ENCODE measurements at regions not wholly inside any gene's neighbourhood (a gene's known extent, or its start where the extent isn't known, plus 50 kb on each side); places are given as distances from the start of the nearest gene placed in this dataset.

- TF ChIP-seq, protein P1, sequence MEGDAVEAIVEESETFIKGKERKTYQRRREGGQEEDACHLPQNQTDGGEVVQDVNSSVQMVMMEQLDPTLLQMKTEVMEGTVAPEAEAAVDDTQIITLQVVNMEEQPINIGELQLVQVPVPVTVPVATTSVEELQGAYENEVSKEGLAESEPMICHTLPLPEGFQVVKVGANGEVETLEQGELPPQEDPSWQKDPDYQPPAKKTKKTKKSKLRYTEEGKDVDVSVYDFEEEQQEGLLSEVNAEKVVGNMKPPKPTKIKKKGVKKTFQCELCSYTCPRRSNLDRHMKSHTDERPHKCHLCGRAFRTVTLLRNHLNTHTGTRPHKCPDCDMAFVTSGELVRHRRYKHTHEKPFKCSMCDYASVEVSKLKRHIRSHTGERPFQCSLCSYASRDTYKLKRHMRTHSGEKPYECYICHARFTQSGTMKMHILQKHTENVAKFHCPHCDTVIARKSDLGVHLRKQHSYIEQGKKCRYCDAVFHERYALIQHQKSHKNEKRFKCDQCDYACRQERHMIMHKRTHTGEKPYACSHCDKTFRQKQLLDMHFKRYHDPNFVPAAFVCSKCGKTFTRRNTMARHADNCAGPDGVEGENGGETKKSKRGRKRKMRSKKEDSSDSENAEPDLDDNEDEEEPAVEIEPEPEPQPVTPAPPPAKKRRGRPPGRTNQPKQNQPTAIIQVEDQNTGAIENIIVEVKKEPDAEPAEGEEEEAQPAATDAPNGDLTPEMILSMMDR (IDR thresholded peaks at IDR 0.05; ENCODE audit: low read depth, low read length, missing control alignments) = no peak
- Histone ChIP-seq H3K27ac (no peak overlapping the region), H3K4me3 (ENCODE audit: low read depth, low read length) (no peak overlapping the region), H3K27me3 (replicated peaks) (no peaks in the 10 kb centered on the region), H3K36me3 (replicated peaks) (no peaks in the 10 kb centered on the region)
- DNase-seq = no peak
- in situ Hi-C loops (cut with HindIII; ENCODE audit: low pct_ligation_motif_present, low sequenced_read_pairs) = no loop called here
Measured at GRCh38 chr12:19641235-19642080, 202.2 kb downstream of the AEBP2 start.

DNA sequence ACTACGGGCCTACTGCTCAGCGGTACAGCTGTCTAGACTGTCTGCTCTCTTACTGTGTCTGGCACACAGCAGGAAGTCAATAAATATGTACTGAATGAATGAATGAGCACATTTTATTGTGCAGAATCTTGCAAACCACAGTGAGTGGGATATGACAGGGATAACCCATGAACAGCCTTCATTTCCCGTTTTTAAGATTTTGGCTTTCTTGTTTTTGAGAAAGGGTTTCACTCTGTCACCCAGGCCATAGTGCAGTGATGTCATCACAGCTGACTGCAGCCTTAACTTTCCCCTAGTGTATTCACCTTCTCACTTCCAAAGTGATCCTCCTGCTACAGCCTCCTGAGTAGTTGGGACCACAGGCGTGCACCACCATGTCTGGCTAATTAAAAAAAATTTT lies 203.1 kb downstream of the AEBP2 start:
- TF ChIP-seq, protein P1 (IDR thresholded peaks at IDR 0.05; ENCODE audit: low read depth, low read length, missing control alignments) = no peak
- in situ Hi-C loops (cut with HindIII; ENCODE audit: low pct_ligation_motif_present, low sequenced_read_pairs) = no loop called here
- H3K4me3 ChIP-seq (ENCODE audit: low read depth, low read length) = no peak overlapping the region
- H3K36me3 ChIP-seq (replicated peaks) = no peaks in the 10 kb centered on the region
- H3K27me3 ChIP-seq (replicated peaks) = no peaks in the 10 kb centered on the region
- H3K27ac ChIP-seq = no peak overlapping the region
- DNase-seq = no peak

GRCh38 chr12:19643635-19644034 lies 204.3 kb downstream of the AEBP2 start:
- Histone ChIP-seq H3K36me3 (replicated peaks) (no peaks in the 10 kb centered on the region), H3K27me3 (replicated peaks) (no peaks in the 10 kb centered on the region), H3K27ac (no peak overlapping the region), H3K4me3 (ENCODE audit: low read depth, low read length) (no peak overlapping the region)
- TF ChIP-seq, protein P1 (IDR thresholded peaks at IDR 0.05; ENCODE audit: low read depth, low read length, missing control alignments) = peak; percentile 72
- DNase-seq = peak; percentile 37
- in situ Hi-C loops (cut with HindIII; ENCODE audit: low pct_ligation_motif_present, low sequenced_read_pairs) = no loop called here

- in situ Hi-C loops (cut with HindIII; ENCODE audit: low pct_ligation_motif_present, low sequenced_read_pairs) = no loop called here
Measured at GRCh38 chr12:19644571-19644970, 205.3 kb downstream of the AEBP2 start.

DNA sequence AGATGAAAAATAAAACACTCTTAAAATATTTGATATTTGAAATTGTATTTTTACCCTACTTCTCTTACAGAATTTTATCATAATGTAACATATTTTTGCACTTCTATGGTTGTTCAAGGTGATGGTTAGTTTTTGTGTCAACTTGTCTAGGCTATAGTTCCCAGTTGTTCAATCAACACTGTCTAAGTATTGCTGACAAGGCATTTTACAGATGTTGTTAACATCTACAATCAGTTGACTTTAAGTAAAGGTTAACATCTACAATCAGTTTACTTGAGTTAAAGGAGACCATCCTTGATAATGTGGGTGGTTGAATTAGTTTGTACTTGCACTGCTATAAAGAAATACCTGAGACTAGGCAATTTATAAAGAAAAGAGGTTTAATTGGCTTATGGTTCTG lies 206.5 kb downstream of the AEBP2 start:
- no peaks in the 10 kb centered on the region for H3K27me3 ChIP-seq (replicated peaks)
- no peak overlapping the region for H3K27ac ChIP-seq
- DNase-seq = no peak
- in situ Hi-C loops (cut with HindIII; ENCODE audit: low pct_ligation_motif_present, low sequenced_read_pairs) = no loop called here
- H3K4me3 ChIP-seq (ENCODE audit: low read depth, low read length) = no peak overlapping the region
- no peaks in the 10 kb centered on the region for H3K36me3 ChIP-seq (replicated peaks)
- TF ChIP-seq, protein P1 (IDR thresholded peaks at IDR 0.05; ENCODE audit: low read depth, low read length, missing control alignments) = no peak

More at GRCh38 chr12:19644571-19644970, 205.3 kb downstream of the AEBP2 start:
- Histone ChIP-seq H3K27me3 (replicated peaks) (no peaks in the 10 kb centered on the region), H3K36me3 (replicated peaks) (no peaks in the 10 kb centered on the region), H3K27ac (no peak overlapping the region), H3K4me3 (ENCODE audit: low read depth, low read length) (no peak overlapping the region)
- DNase-seq = no peak
- TF ChIP-seq, protein P1 (IDR thresholded peaks at IDR 0.05; ENCODE audit: low read depth, low read length, missing control alignments) = no peak

Measured in brain microvascular endothelial cell (primary cell).